ENCODE measurements at regions not wholly inside any gene's neighbourhood (a gene's known extent, or its start where the extent isn't known, plus 50 kb on each side); places are given as distances from the start of the nearest gene placed in this dataset.

- TF ChIP-seq HIC1 (tag by site-specific recombination; IDR thresholded peaks at IDR 0.05), result no peak
- no peak for TF ChIP-seq ZNF112 (tag by site-specific recombination; IDR thresholded peaks at IDR 0.05)
- TF ChIP-seq ZFP3 (tag by site-specific recombination; IDR thresholded peaks at IDR 0.05; ENCODE audit: low read depth), result no peak
- TF ChIP-seq ZNF24 (tag by site-specific recombination; IDR thresholded peaks at IDR 0.05), result no peak
- no peak for TF ChIP-seq YY2 (tag by site-specific recombination; IDR thresholded peaks at IDR 0.05)
Observed at GRCh38 chr14:83164591-83164990, 1630.9 kb upstream of the SEL1L start (continued).

- Histone ChIP-seq H3K36me3 (ENCODE audit: control insufficient read depth in 2 of 2, insufficient read depth in 1 of 2, low read length in 2 of 2) (no peaks in the 10 kb centered on the region), H3K9me3 (ENCODE audit: control insufficient read depth, insufficient read depth, low read depth, low read length) (no peaks in the 10 kb centered on the region), H3K4me3 (ENCODE audit: low read depth, low read length) (no peak overlapping the region), H3K27ac (ENCODE audit: extremely low read depth, low read depth, low read length) (no peak overlapping the region), H3K4me1 (ENCODE audit: control insufficient read depth, insufficient read depth, low read length) (no peaks in the 10 kb centered on the region)
- TF ChIP-seq HIC1 (tag by site-specific recombination; IDR thresholded peaks at IDR 0.05) (no peak), GLIS2 (tag by site-specific recombination; IDR thresholded peaks at IDR 0.05) (no peak), ELK4 (IDR thresholded peaks at IDR 0.05; ENCODE audit: borderline replicate concordance, low read depth, low read length) (no peak), ZNF138 (tag by site-specific recombination; IDR thresholded peaks at IDR 0.05; ENCODE audit: borderline replicate concordance) (no peak), FEZF1 (tag by site-specific recombination; IDR thresholded peaks at IDR 0.05) (no peak), ZNF626 (tag by site-specific recombination; IDR thresholded peaks at IDR 0.05) (no peak), ZBTB49 (tag by site-specific recombination; IDR thresholded peaks at IDR 0.05; ENCODE audit: low read depth) (no peak), ZNF2 (tag by site-specific recombination; IDR thresholded peaks at IDR 0.05) (no peak), KLF7 (tag by site-specific recombination; IDR thresholded peaks at IDR 0.05; ENCODE audit: borderline replicate concordance) (no peak), ZBTB7A (tag by site-specific recombination; IDR thresholded peaks at IDR 0.05; ENCODE audit: low read depth) (no peak), ZNF596 (tag by site-specific recombination; IDR thresholded peaks at IDR 0.05) (no peak)
- POLR2A ChIA-PET, result no interaction called here
- CTCF ChIA-PET, result no interaction called here
Observed at GRCh38 chr14:83170165-83170564, 1636.5 kb upstream of the SEL1L start.

GRCh38 chr14:83171761-83172160 is 1638.1 kb upstream of the SEL1L start:
- Histone ChIP-seq H3K27ac (ENCODE audit: extremely low read depth, low read depth, low read length) (no peak overlapping the region), H3K4me3 (ENCODE audit: low read depth, low read length) (no peak overlapping the region), H3K9me3 (ENCODE audit: control insufficient read depth, insufficient read depth, low read depth, low read length) (no peaks in the 10 kb centered on the region), H3K4me1 (ENCODE audit: control insufficient read depth, insufficient read depth, low read length) (no peaks in the 10 kb centered on the region), H3K36me3 (ENCODE audit: control insufficient read depth in 2 of 2, insufficient read depth in 1 of 2, low read length in 2 of 2) (no peaks in the 10 kb centered on the region)
- TF ChIP-seq ZNF768 (tag by site-specific recombination; IDR thresholded peaks at IDR 0.05), result no peak
- TF ChIP-seq ZBTB8A (tag by site-specific recombination; IDR thresholded peaks at IDR 0.05), result no peak
- no peak for TF ChIP-seq ZNF354C (tag by site-specific recombination; IDR thresholded peaks at IDR 0.05; ENCODE audit: borderline replicate concordance, low read depth)
- TF ChIP-seq ZNF670 (tag by site-specific recombination; IDR thresholded peaks at IDR 0.05; ENCODE audit: low read depth), result no peak
- no peak for TF ChIP-seq ZNF658 (tag by site-specific recombination; IDR thresholded peaks at IDR 0.05)
- ChIA-PET CTCF (no interaction called here), POLR2A (no interaction called here)
